ENCODE measurements at regions not wholly inside any gene's neighbourhood (a gene's known extent, or its start where the extent isn't known, plus 50 kb on each side); places are given as distances from the start of the nearest gene placed in this dataset.
"Not testable (repeated sequence)": the region's sequence is repeated elsewhere in the genome, so short reads cannot be mapped to it uniquely, and the experiment has no call there.

DNA sequence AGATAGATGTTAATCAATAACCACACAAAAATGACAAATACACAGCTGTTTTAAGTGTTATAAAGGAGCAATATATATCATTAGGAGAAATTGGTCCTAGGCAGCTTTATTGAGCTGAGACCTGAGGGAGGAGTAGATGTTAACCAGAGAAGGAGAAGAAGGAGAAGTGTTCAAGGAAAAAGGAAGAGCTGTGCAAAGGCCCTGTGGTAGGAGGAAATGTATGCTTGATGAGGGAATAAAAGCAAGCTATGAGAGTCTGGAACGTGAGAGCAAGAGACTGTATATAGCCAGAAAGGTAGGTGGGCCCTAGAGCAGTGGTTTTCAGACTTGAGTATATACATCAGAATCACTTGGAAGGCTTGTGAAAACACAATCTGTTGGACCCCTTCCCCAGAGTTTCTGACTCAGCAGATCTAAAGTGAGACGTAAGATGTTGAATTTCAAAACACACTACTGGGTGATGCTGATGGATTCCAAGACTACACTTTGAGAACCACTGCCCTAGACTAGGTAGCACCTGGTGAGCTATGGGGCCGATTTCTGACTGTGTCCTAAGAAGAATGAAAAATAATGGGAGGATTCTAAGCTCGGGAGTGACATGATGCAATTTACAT, 342.3 kb upstream of the ADAMTS9 start:
- no peak for DNase-seq

DNA sequence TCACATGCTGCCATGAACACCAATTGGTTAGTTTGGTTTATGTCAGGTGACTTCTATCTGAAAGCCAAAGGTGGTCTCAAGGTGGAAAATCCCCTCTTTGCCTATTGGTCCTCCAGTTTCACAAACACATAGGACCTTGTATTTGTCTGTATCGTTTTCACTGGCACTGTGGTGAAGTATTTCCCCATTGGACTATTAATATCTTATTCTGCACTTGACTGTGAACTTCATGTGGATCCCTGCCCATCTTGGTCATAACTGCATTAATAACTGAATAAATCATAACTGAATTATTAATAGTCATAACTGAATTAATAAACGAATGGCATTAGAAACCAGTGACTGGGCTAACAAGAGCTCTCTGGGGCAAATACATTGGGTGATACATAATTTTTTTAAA, 341.3 kb upstream of the ADAMTS9 start:
- DNase-seq: no peak

DNA sequence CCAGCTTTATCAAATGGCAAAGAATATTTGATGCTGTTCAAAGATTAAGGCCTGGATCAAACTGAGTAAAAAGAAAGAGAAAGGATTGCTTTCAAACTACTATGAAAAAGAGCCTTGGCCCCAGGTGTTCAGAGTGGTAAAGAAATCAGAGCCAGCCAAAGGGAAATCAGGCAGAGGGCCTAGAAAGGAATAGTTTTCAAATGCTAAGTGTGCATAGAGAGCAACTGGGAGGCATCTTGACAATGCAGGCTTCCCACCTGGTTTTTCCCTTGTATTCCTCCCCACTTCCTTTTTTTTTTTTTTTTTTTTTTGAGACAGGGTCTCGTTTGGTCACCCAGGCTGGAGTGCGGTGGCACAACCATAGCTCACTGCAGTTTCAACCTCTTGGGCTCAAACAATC, 340.2 kb upstream of the ADAMTS9 start:
- no peak for DNase-seq

DNA sequence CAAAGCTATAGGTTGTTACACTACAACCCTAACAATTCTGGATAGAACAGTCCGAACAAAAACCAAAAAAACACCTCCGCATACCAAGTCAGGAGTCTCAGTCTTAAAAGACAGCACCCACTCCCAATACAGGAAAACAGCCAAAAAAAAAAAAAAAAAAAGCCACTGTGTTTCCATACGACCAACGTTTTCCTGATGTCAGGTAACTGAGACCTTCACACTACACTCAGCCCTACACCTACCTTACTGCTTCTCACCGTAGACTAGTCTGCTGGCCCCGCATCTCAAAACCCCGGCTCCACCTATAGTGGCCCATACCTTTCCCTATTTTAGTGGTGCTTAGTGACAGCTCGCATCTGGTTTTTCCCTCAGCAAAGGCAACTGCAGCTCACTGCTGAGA, 339.5 kb upstream of the ADAMTS9 start:
- DNase-seq: no peak

DNA sequence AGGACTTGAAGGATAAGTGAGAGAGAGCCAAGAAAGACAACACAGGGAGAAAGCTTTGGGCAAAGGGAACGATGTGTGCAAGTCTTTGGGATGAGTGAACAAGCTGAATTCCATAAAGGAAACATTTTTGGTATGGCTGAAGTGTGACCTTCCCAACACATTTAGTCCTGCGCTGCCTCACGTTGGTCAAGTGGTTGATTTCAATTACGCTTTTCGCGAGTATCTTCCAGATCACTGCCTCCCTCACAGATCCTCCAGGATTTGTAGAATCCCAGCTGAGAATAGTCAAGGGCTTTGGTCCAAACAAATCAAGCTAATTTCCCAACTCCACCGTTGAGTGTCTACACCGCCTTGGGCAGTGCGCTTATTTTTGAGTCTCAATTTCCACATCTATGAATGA, 338.4 kb upstream of the ADAMTS9 start:
- DNase-seq: no peak

DNA sequence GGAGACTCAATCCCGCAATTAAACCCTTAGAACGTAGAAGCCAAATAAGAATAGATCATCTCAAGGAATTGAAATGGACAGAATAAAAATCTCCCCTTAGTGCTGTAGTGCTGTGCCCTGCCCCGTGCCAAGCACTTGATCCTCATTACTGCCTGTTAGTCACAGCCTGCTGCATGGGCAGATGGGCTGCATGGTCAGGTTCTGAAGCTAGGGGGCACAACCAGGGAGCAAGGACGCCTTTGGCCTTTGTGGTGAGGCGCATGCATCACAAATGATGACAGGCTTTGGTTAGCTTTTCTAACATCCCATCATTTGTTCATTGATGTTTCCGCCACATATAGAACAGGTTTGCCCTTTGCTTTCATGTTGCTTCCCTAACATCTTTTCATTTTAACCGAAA, 336.3 kb upstream of the ADAMTS9 start:
- DNase-seq: no peak

DNA sequence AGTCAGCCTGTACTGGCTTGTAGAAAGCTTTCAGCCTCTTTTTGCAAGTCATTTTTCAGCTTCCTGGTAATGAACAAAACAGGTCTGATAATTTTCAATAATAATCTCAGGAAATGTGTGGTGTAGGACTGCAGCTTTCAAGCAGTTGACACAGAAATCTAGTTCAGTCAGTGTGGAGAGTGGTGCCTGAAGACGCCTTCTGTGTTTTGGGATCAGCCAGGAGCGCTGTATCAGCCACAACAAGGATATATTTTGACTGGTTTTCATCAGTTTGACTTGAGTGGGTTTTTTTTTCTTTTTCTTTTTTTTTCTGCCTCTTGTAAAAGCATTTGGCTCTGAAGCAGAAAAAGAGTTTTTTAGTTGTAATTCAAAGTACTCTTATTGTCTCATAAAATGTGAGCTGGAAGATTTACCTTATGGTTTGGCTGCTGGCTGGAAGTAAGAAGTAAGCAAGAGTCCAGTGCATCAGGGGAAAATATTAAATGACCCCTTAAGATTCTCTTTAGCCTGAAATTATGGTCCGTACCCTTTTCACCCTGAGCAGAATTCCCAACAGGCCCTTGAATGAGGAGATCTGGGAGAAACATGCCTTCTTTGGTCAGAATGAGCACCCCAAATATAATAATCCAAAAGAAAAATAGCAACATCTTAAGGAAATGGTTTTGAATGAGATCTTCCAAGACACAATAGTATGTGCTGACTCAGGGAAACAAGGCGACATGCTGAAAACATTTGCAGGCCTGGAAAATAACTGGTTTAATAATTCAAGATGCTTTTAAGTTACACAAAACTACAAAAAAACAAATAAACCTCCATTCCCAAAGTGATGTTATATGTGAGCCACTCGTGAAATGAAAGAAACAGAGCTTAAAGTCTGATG, 332.7 kb upstream of the ADAMTS9 start:
- DNase-seq: no peak

DNA sequence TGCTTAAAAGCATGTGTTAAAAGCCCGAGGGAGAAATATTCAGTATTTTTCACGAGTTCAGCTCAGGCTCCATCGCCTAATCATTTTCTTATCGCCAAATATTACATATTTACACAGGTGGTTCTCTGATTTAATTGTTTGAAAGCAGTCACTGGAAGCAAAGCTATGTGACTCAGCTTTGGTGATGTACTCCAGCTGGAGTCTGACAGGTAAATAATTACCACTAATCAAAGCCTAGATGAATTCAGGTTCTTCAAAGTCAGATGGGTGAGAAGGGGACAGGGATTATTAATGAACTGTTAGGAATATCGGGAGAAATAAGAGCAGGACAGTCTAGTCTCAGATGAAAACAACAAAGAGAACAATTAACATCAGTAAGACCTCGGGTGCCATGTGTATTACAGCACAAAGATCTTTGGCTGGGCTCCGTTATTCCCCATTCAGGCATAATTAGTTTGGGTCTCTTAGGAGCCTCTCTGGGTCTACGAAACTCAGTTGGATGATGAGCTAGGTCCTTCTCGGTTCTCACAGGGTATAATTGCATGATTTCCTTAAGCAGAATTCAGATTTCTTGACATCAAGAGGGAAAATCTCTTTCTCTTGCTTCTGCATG, 331.7 kb upstream of the ADAMTS9 start:
- DNase-seq: no peak

DNA sequence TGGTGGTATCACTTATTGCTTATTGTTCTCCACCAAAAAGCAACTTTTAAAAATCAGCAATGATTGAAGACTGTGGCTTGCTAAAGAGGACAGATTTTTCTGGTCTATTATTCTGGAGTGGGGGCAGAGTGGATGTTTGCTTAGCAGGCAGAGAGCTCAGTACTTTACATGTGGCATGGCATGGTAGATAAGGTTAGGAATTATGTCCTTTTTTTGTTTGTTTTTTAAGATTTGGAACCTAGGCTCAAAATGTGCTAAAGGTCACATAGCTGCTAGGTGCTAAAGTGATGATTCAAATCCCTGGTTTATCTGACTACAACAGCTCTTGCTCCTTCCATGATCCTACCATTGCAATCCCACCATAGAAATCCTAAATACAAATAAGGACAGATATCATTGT, 331.0 kb upstream of the ADAMTS9 start:
- DNase-seq: no peak

DNA sequence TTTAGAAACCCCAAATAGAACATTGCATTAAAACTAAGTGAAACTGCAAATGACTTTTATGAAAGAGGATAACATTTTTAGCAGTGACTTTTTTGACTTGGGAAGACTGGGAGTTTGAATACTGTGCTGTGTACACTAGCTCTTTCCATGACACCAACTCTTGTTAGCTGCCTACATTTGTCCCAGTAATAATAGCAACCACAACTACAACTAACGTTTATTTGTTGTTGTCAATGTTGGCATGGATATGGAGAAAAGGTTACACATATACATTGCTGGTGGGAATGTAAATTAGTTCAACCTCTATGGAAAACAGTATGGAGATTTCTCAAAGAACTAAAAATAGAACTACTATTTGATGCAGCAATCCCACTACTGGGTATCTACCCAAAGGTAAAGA, 329.6 kb upstream of the ADAMTS9 start:
- DNase-seq: no peak

DNA sequence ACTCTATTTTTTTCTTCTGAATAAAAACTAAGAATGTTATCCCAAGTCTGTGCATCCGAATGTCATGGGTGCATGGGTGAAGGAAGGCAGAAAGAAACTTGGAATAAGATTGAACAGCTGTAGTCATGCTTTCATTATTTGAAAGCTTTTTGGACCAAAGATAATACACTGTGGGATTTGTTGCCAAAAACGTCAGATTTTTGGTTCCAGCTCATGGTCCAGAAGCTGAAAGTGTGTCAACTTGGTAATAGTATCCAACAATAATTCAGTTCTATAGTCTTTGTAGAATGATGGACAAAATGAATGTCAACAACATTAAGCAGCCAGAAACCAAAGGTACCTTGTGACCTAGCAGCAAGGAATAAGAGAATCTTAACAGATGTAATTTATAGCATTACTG, 327.9 kb upstream of the ADAMTS9 start:
- DNase-seq: no peak

DNA sequence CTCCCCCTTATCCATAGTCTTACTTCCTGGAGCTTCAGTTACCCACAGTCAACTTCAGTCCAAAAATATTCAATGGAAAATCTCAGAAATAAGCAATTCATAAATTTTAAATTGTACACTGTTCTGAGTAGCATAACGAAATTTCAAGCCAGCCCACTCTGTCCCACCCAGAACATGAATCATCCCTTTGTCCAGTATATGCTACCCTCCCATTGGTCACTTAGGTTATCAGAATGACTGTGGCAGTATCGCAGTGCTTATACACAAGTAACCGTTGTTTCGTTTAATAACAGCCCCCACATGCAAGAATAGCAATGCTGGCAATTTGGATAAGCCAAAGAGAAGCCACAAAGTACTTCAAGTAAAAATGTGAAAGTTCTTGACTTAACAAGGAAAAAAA, 325.3 kb upstream of the ADAMTS9 start:
- DNase-seq: no peak

DNA sequence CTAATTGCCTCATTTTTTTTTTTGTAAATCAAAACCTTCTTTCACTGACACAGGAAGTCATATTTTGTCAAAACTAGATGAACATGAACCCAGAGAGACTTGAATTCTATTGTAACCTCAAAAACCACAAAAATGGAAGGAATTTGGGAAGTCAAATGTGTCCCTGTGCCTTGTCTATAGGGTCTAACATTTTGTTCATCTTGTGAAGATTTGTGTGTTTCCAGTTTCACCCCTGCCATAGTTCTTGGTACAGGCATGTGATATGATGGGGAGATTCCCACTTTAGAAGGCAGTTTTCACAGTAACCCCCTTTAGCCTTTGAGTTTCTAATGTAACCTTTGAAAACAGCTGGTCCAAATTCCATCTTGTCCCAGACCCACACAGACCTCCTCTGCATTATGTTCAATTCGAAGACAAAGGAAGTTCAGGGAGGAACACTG, 318.5 kb upstream of the ADAMTS9 start:
- no peak for DNase-seq

DNA sequence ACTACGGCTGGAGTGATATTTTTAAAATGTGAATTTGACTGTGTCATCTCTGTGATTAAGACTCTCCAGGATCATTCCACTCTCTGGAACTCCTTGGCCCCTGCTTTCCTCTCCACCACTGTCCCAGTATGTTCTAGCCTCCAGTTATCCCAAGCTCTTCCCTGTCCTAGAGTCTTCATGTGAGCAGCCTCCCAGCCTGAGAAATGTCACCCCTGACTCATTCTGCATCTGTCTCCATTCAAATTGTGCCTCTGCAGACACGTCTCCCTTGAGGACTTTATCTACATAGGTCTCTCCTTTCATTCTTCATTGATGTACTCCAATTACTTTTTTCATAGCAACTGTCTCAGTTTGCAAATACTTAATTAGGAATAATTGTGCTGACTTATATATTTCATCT, 317.7 kb upstream of the ADAMTS9 start:
- DNase-seq: no peak

DNA sequence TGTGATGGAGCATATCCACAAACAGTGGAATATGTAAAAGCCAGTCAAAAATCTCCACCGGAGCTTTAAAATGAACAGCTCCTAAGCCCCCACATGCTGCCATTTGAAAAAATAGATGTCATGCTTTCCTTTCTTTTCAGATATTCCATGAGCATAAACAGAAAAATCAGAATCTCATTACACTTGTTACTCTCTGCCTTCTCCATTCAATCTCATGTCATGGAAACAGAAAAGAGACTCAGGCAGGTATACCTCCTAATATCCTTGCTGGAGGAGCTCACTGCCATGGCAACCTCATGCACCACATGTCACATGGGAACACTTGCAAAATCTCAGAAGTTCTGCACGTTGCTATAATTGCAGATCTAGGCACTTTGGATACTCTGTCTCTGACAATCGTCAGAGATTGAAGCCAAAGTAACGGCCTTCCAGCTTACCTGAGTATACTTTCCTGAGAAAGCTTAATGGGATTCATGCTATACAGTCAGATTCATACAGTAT, 317.0 kb upstream of the ADAMTS9 start:
- no peak for DNase-seq

DNA sequence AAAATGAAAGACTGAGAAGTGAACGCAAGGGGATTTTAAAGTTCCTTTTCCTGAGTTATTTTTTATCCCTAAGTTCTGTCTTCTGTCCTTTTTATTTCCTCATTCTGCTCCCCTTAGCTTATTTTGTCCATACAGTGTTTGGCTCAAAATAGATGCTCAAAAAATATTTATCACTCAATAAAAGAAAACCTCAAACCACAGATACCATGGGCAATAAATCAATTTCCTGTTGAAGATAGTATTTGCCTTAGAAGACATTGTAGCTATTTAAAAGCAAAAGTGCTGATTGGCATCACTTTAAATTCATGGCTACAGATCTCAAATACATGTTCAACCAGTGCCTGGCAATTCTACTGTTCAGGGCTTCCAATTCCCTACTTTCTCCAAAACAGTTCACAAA, 316.5 kb upstream of the ADAMTS9 start:
- DNase-seq: no peak

DNA sequence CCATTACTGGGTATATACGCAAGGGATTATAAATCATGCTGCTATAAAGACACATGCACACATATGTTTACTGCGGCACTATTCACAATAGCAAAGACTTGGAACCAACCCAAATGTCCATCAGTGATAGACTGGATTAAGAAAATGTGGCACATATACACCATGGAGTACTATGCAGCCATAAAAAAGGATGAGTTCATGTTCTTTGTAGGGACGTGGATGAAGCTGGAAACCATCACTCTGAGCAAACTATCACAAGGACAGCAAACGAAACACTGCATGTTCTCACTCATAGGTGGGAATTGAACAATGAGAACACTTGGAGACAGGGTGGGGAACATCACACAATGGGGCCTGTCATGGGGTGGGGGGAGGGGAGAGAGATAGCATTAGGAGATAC, 313.3 kb upstream of the ADAMTS9 start:
- DNase-seq: not testable (repeated sequence)

DNA sequence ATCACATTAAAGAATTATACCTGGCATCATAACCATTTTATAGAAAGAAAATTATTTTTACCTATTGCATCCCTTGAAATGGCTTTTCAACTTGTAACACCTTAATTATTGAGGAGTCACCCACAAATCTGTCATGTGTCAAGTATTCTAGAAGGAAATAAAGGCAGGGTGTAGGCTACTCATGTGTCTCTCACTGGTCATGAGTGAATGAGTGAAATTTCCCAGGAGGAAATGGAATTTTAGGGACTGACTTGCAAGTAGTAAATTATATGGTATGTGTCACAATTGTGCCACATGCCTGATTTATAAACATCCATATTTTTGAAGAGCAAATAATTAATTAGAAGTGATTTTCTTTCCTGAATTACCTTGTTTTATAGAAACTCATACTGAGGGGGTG, 310.5 kb upstream of the ADAMTS9 start:
- no peak for DNase-seq

DNA sequence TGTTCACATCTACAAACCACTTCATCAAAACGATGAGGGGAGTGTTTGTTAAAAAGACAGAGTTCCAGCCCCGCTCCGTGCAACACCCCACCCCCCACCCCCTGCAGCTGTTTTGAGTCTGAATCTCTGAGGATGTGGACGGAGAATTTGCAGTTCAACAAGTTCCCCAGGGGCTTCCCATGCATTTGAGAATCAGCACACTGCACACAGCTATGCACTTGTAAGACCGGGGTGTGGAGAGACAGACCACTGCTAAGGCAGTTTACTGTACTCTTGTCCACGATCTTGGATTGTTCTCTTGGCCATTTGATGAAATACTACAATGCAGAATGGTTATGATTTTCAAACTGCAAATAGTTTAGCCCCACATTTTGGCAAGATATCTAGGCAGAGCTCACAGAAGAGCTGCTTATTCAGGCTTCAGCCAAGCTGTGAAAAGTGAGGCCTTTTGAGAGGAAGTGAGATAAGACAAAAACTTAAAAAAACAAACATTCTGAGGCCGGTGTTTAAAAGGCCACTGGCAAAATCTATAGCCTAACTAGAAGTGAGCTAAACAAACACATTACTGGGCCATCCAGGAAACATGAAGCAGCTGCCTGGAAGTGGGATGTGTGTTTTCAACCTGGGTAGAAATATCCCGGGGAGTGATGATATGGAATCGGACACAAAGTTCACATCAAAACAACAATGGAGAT, 308.2 kb upstream of the ADAMTS9 start:
- DNase-seq: no peak

DNA sequence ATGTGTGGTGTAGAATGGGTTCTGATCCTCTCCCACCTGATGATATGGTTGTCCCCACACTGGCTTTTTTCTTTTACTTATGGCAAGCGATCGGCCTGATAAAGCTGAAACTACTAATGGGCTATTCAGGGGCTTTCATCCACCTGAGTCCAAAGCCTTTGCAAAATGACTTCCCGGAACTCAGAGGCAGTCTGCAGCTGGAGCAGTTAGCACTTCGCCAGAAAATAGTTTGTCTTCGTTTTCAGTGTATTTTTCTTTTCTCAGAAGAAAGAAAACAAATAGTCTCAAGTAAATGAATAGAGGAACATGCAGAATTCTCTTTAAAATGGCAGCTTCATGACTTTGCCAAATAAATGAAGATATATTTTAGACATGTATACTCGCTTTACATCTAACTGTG, 306.0 kb upstream of the ADAMTS9 start:
- no peak for DNase-seq

DNA sequence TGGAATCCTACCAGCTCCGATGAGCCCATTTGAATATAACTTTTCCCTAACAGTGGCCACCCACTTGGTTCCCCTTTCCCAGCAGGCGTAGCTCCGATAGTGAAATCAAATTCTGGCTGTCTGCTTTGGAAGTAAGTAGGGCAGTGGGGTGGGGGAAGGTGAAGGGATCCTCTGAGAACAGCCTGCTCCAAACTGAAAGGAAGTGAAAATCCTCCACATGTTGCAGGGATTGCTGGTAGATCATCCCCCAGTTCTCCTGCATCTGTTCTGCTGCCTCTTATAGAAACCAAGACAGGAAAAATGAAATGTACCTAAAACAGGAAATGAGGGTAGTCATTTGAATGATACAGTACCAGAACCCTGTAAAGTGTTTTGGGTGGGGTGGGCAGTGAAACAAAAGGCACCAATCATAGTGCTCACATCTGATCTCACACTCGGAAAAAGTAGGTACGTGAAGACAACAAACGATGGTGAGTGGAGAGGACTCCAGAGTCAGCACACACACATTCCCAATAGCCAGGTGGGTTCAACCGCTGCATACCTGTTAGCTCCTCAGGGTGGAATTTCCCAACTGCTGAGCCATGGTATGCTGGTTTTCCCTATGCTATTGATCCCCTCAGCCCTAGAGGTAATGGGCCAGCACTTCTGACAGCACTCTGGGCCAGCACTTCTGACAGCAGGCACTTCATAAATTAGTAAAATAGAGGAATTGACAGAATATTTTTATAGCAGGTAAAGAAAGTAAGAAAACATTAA, 304.9 kb upstream of the ADAMTS9 start:
- DNase-seq: no peak

DNA sequence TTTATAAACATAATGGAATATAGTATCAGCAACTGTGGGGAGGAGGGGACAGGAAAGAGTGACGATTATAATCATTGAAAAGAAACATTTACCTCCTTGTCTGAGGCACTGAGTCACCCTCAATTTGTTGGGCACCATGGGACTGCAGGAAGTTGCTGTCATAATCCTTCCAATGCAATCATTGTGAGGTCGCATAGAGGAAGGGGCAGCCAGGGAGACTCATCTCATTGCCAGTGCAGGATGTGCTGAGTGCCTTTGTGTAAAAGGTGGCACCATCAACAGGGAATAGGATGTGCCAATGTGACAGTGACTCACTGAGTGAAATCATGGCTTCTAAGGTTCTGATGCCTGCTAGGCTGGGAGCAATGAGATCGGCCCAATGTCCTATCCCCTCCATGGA, 300.4 kb upstream of the ADAMTS9 start:
- DNase-seq: no peak

DNA sequence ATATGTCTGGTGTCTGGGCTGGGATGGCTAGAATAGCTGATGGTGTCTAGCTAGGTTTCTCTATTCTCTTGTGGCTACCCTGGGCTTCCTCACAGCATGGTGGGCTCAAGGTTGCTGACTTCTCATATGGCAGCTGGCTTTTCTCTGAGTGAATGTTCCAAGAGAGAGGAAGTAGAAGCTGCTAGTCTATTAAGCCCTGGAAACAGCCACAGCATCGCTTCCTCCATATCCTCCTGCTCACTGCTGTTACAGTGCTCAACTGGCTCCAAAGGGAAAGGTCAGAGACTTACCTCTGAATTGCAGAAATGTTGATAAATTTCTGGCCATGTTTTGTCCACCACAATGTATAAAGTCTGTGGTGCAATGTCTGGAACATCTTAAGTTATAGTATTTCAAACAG, 299.9 kb upstream of the ADAMTS9 start:
- DNase-seq: no peak
